ENCODE measurements at regions not wholly inside any gene's neighbourhood (a gene's known extent, or its start where the extent isn't known, plus 50 kb on each side); places are given as distances from the start of the nearest gene placed in this dataset.

- Histone ChIP-seq H3K23ac (ENCODE audit: insufficient read length, low read depth, low read length) (no peak overlapping the region), H2BK5ac (ENCODE audit: insufficient read length, low read length) (no peak overlapping the region), H3K23me2 (ENCODE audit: insufficient read length, low read depth, low read length, poor library complexity, severe bottlenecking) (no peaks in the 10 kb centered on the region), H3K79me1 (ENCODE audit: insufficient read depth, low read depth, low read length, poor library complexity, severe bottlenecking) (no peaks in the 10 kb centered on the region), H2BK120ac (ENCODE audit: low read depth, low read length, poor library complexity, severe bottlenecking) (no peak overlapping the region), H4K91ac (ENCODE audit: insufficient read length, low read depth, low read length) (no peak overlapping the region), H3K14ac (ENCODE audit: insufficient read depth, low read length) (no peak overlapping the region), H2BK20ac (ENCODE audit: low read depth, low read length, poor library complexity, severe bottlenecking) (no peak overlapping the region), H2BK12ac (ENCODE audit: insufficient read length, low read depth, low read length) (no peak overlapping the region), H2AFZ (ENCODE audit: low read length) (no peak overlapping the region), H3K27ac (ENCODE audit: insufficient read length, low read depth, low read length) (no peak overlapping the region), H4K8ac (replicated peaks; ENCODE audit: insufficient read length, low read depth, low read length) (no peak overlapping the region), H2AK5ac (ENCODE audit: insufficient read length, low read length) (no peak overlapping the region), H3K4me2 (ENCODE audit: insufficient read depth, insufficient read length, low read length) (no peak overlapping the region), H3K4ac (ENCODE audit: low read depth, low read length) (no peak overlapping the region), H3K9me3 (ENCODE audit: control insufficient read depth, low read depth, low read length) (no peaks in the 10 kb centered on the region), H3K9ac (ENCODE audit: extremely low read depth, insufficient read length, low read length) (no peak overlapping the region), H4K5ac (ENCODE audit: insufficient read length, low read depth, low read length) (no peak overlapping the region), H3K27me3 (ENCODE audit: insufficient read depth, low read length) (no peaks in the 10 kb centered on the region), H3K4me1 (ENCODE audit: insufficient read depth, low read length) (peaks cover 3% of the 10 kb centered on the region; the same call in 1 of the 2 replicates), H3K79me2 (ENCODE audit: insufficient read depth, low read length) (no peaks in the 10 kb centered on the region), H3T11ph (ENCODE audit: low read length) (no peak overlapping the region), H3K18ac (ENCODE audit: insufficient read length, low read depth, low read length) (no peak overlapping the region), H2BK15ac (ENCODE audit: low read depth, low read length) (no peak overlapping the region), H3K56ac (ENCODE audit: insufficient read length, low read depth, low read length) (no peak overlapping the region), H4K20me1 (ENCODE audit: control insufficient read depth, insufficient read depth, insufficient read length) (no peaks in the 10 kb centered on the region)
- Mint-ChIP-seq H3K27ac (no peak overlapping the region), H3K27me3 (ENCODE audit: low read depth) (no peaks in the 10 kb centered on the region), H3K4me3 (no peak overlapping the region), H3K36me3 (ENCODE audit: insufficient read depth in 1 of 3, low read depth in 3 of 3) (no peaks in the 10 kb centered on the region), H3K4me1 (peaks cover 14 to 16% of the 10 kb centered on the region in 2 experiments), H3K9me3 (no peaks in the 10 kb centered on the region; a peak in 1 of 5 replicates)
- no peak for DNase-seq
- TF ChIP-seq CTCF (conservative IDR thresholded peaks at IDR 0.05): no peak
These were observed 208.2 kb downstream of the PARM1 start for GRCh38 chr4:75141162-75141561.

All from H9 (cell line).